ENCODE measurements at regions not wholly inside any gene's neighbourhood (a gene's known extent, or its start where the extent isn't known, plus 50 kb on each side); places are given as distances from the start of the nearest gene placed in this dataset.

GRCh38 chr12:68499616-68500015 lies 111.1 kb upstream of the RAP1B start:
- no peak for TF ChIP-seq CTCF (IDR thresholded peaks at IDR 0.05; ENCODE audit: extremely low read depth, missing control alignments)
- no peak for DNase-seq (ENCODE audit: low spot score)

- no peak for DNase-seq (ENCODE audit: low spot score)
- TF ChIP-seq CTCF (IDR thresholded peaks at IDR 0.05; ENCODE audit: extremely low read depth, missing control alignments): no peak
Measured at GRCh38 chr12:68501226-68501625, 109.5 kb upstream of the RAP1B start.

- TF ChIP-seq CTCF (IDR thresholded peaks at IDR 0.05; ENCODE audit: extremely low read depth, missing control alignments): no peak
- DNase-seq (ENCODE audit: low spot score): no peak
Measured at GRCh38 chr12:68505970-68506369, 104.7 kb upstream of the RAP1B start.

GRCh38 chr12:68506619-68507018 lies 104.1 kb upstream of the RAP1B start:
- no peak for DNase-seq (ENCODE audit: low spot score)
- no peak for TF ChIP-seq CTCF (IDR thresholded peaks at IDR 0.05; ENCODE audit: extremely low read depth, missing control alignments)

- no peak for DNase-seq (ENCODE audit: low spot score)
Measured at GRCh38 chr12:68507657-68508056, 103.0 kb upstream of the RAP1B start.

GRCh38 chr12:68508576-68508975 lies 102.1 kb upstream of the RAP1B start:
- DNase-seq (ENCODE audit: low spot score): no peak
- TF ChIP-seq CTCF (IDR thresholded peaks at IDR 0.05; ENCODE audit: extremely low read depth, missing control alignments): no peak

More at GRCh38 chr12:68507657-68508056, 103.0 kb upstream of the RAP1B start:
- no peak for TF ChIP-seq CTCF (IDR thresholded peaks at IDR 0.05; ENCODE audit: extremely low read depth, missing control alignments)

GRCh38 chr12:68509242-68509641 lies 101.5 kb upstream of the RAP1B start:
- DNase-seq (ENCODE audit: low spot score): no peak
- TF ChIP-seq CTCF (IDR thresholded peaks at IDR 0.05; ENCODE audit: extremely low read depth, missing control alignments): no peak

Measured in GM20000 (cell line).